Superior temporal gyrus (tissue), 1 donor: ENCODE measurements at regions not wholly inside any gene's neighbourhood (a gene's known extent, or its start where the extent isn't known, plus 50 kb on each side); places are given as distances from the start of the nearest gene placed in this dataset.

Source experiments
- DNase-seq: peaks from one replicate; pipeline ENCODE4 v3.0.0-alpha.2; 2016; ENCODE audit errors: extremely low spot score

GRCh38 chr4:11342401-11342800, 86.3 kb downstream of the HS3ST1 start:
- no peak for DNase-seq

GRCh38 chr4:11341337-11342043, 87.2 kb downstream of the HS3ST1 start:
- no peak for DNase-seq

- no peak for DNase-seq
These were observed 89.5 kb downstream of the HS3ST1 start for GRCh38 chr4:11338956-11339782.

GRCh38 chr4:11337287-11337686, 91.4 kb downstream of the HS3ST1 start:
- DNase-seq = no peak

GRCh38 chr4:11336435-11336834, 92.3 kb downstream of the HS3ST1 start:
- DNase-seq = no peak

- DNase-seq = no peak
These were observed 93.8 kb downstream of the HS3ST1 start for GRCh38 chr4:11334887-11335286.

- no peak for DNase-seq
These were observed 100.3 kb downstream of the HS3ST1 start for GRCh38 chr4:11328401-11328800.

GRCh38 chr4:11326021-11326420, 102.7 kb downstream of the HS3ST1 start:
- DNase-seq = no peak

- DNase-seq = no peak
These were observed 104.9 kb downstream of the HS3ST1 start for GRCh38 chr4:11323771-11324170.

- no peak for DNase-seq
These were observed 115.3 kb downstream of the HS3ST1 start for GRCh38 chr4:11313157-11313943.

GRCh38 chr4:11312389-11312788, 116.3 kb downstream of the HS3ST1 start:
- DNase-seq = no peak

- no peak for DNase-seq
These were observed 127.5 kb downstream of the HS3ST1 start for GRCh38 chr4:11301075-11301660.

- no peak for DNase-seq
These were observed 128.9 kb downstream of the HS3ST1 start for GRCh38 chr4:11299836-11300235.

GRCh38 chr4:11299016-11299415, 129.7 kb downstream of the HS3ST1 start:
- no peak for DNase-seq

- DNase-seq = no peak
These were observed 130.2 kb downstream of the HS3ST1 start for GRCh38 chr4:11298451-11298850.

GRCh38 chr4:11297627-11298026, 131.1 kb downstream of the HS3ST1 start:
- no peak for DNase-seq

GRCh38 chr4:11297201-11297600, 131.5 kb downstream of the HS3ST1 start:
- DNase-seq = no peak

GRCh38 chr4:11293866-11294265, 134.8 kb downstream of the HS3ST1 start:
- DNase-seq = no peak

GRCh38 chr4:11287055-11287454, 141.6 kb downstream of the HS3ST1 start:
- DNase-seq = no peak

- no peak for DNase-seq
These were observed 142.2 kb downstream of the HS3ST1 start for GRCh38 chr4:11286533-11286932.

GRCh38 chr4:11281720-11282119, 147.0 kb downstream of the HS3ST1 start:
- DNase-seq = no peak

- DNase-seq = no peak
These were observed 157.4 kb downstream of the HS3ST1 start for GRCh38 chr4:11271263-11271662.
